ENCODE measurements at regions not wholly inside any gene's neighbourhood (a gene's known extent, or its start where the extent isn't known, plus 50 kb on each side); places are given as distances from the start of the nearest gene placed in this dataset.

- TF ChIP-seq POLR2A (IDR thresholded peaks at IDR 0.05) (no peak), CTCF (IDR thresholded peaks at IDR 0.05) (no peak), POLR2AphosphoS5 (IDR thresholded peaks at IDR 0.05) (no peak)
Observed at GRCh38 chr4:34245276-34245675, 1999.0 kb downstream of the ARAP2 start.
